ENCODE measurements at regions not wholly inside any gene's neighbourhood (a gene's known extent, or its start where the extent isn't known, plus 50 kb on each side); places are given as distances from the start of the nearest gene placed in this dataset.

- TF ChIP-seq CTCF (IDR thresholded peaks at IDR 0.05) (no peak), POLR2AphosphoS5 (IDR thresholded peaks at IDR 0.05) (no peak)
These were observed 89.5 kb upstream of the IQSEC1 start for GRCh38 chr3:13162549-13163320.

Data from stomach (tissue), 4 donors.